Tibial nerve (tissue), 4 donors: ENCODE measurements at regions not wholly inside any gene's neighbourhood (a gene's known extent, or its start where the extent isn't known, plus 50 kb on each side); places are given as distances from the start of the nearest gene placed in this dataset.

Experiments used
- DNase-seq, 2 donors: peaks; one replicate each; pipeline ENCODE4 v3.0.0-alpha.2; 2019; ENCODE audit warnings: low spot score in 2 of 2
- H3K27ac ChIP-seq, 4 donors: fragments of 200-600 bp; sonication (generic) in 3 of 4; one replicate each; pipeline ENCODE4 v1.5.1; 2017 to 2019; ENCODE audit warnings: mild to moderate bottlenecking in 1 of 4
- H3K27me3 ChIP-seq, 2 donors: fragments of 200-600 bp; sonication (generic) in 1 of 2; one replicate each; pipeline versions ENCODE4 v1.5.1 to v1.6.0; 2017 to 2019
- H3K36me3 ChIP-seq, 3 donors: fragments of 200-600 bp; sonication (generic); one replicate each; pipeline ENCODE4 v1.5.1; 2018 to 2019
- H3K4me1 ChIP-seq, 4 donors: fragments of 200-600 bp; sonication (generic) in 3 of 4; one replicate each; pipeline ENCODE4 v1.5.1; 2017 to 2019
- H3K4me3 ChIP-seq, 4 donors: fragments of 200-600 bp; sonication (generic) in 3 of 4; one replicate each; pipeline ENCODE4 v1.5.1; 2017 to 2019; ENCODE audit warnings: mild to moderate bottlenecking in 1 of 4, moderate library complexity in 1 of 4
- H3K9me3 ChIP-seq, 4 donors: fragments of 200-600 bp; sonication (generic) in 3 of 4; one replicate each; pipeline ENCODE4 v1.5.1; 2017 to 2019
- EP300 ChIP-seq, 2 donors: sonication (generic); formaldehyde crosslinking; IDR thresholded peaks; one replicate each; pipeline ENCODE4 v1.6.1; 2017; ENCODE audit warnings: antibody characterized with exemption in 2 of 2, mild to moderate bottlenecking in 1 of 2
- POLR2A ChIP-seq, 2 donors: fragments of 450-650 bp; IDR thresholded peaks; one replicate each; pipeline ENCODE4 v1.6.1; 2017; ENCODE audit warnings: antibody characterized with exemption in 2 of 2, mild to moderate bottlenecking in 2 of 2, moderate library complexity in 2 of 2
- WGBS, 2 donors: methylation state at CpG; one replicate each; pipeline ENCODE4 v1.1.5; 2018; 5-methylcytosine and 5-hydroxymethylcytosine counted together
- TF ChIP-seq, protein P1 (sequence below), 5 experiments: fragments of 200-600 bp in 3 of 5; fragments of 450-650 bp in 2 of 5; sonication (generic) in 3 of 5; IDR thresholded peaks; one replicate each; pipeline ENCODE4 v1.5.1; 2016 to 2019; ENCODE audit warnings: antibody characterized with exemption in 5 of 5, mild to moderate bottlenecking in 3 of 5, moderate library complexity in 2 of 5

DNA sequence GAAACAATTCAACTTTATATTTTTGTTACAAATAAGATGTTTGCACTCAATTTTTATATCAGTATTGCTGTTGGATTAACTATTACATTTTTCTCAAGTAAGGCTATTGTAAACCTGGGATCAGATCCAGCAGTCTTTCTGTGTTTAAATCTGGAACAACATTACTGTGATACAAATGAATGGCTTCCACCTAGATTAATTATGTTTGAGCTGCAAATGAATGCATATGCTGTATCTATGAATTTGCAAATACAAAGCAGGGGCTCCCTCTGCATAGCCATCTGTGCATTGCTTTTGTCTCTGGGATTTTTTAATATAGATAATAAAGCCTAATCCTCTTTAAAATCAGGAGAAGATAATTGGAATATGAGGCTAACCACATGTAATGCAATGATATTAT, 69.8 kb upstream of the NEIL3 start:
- DNase-seq = no peak
- H3K27ac ChIP-seq = no peak overlapping the region
- no peaks in the 10 kb centered on the region for H3K27me3 ChIP-seq
- no peak overlapping the region for H3K4me3 ChIP-seq
- no peak for TF ChIP-seq POLR2A (IDR thresholded peaks at IDR 0.05)
- no peak for TF ChIP-seq EP300 (IDR thresholded peaks at IDR 0.05)
- TF ChIP-seq, protein P1, sequence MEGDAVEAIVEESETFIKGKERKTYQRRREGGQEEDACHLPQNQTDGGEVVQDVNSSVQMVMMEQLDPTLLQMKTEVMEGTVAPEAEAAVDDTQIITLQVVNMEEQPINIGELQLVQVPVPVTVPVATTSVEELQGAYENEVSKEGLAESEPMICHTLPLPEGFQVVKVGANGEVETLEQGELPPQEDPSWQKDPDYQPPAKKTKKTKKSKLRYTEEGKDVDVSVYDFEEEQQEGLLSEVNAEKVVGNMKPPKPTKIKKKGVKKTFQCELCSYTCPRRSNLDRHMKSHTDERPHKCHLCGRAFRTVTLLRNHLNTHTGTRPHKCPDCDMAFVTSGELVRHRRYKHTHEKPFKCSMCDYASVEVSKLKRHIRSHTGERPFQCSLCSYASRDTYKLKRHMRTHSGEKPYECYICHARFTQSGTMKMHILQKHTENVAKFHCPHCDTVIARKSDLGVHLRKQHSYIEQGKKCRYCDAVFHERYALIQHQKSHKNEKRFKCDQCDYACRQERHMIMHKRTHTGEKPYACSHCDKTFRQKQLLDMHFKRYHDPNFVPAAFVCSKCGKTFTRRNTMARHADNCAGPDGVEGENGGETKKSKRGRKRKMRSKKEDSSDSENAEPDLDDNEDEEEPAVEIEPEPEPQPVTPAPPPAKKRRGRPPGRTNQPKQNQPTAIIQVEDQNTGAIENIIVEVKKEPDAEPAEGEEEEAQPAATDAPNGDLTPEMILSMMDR (IDR thresholded peaks at IDR 0.05) = no peak
- no peaks in the 10 kb centered on the region for H3K36me3 ChIP-seq
- H3K9me3 ChIP-seq = no peaks in the 10 kb centered on the region
- H3K4me1 ChIP-seq = no peaks in the 10 kb centered on the region

- no peaks in the 10 kb centered on the region for H3K9me3 ChIP-seq
- H3K27me3 ChIP-seq = no peaks in the 10 kb centered on the region
- 66 to 75% methylated on average over 7 of the region's 7 CpGs for WGBS, 2 donors
- no peak for TF ChIP-seq EP300 (IDR thresholded peaks at IDR 0.05)
- TF ChIP-seq, protein P1 (IDR thresholded peaks at IDR 0.05) = no peak
- TF ChIP-seq POLR2A (IDR thresholded peaks at IDR 0.05) = no peak
- H3K27ac ChIP-seq = no peak overlapping the region
- no peak for DNase-seq
- H3K4me3 ChIP-seq = no peak overlapping the region
- H3K4me1 ChIP-seq = peaks cover 0 to 3% (median 0%) of the 10 kb centered on the region in 4 donors
- no peaks in the 10 kb centered on the region for H3K36me3 ChIP-seq
Observed at GRCh38 chr4:177242651-177243286, 66.9 kb upstream of the NEIL3 start.

DNA sequence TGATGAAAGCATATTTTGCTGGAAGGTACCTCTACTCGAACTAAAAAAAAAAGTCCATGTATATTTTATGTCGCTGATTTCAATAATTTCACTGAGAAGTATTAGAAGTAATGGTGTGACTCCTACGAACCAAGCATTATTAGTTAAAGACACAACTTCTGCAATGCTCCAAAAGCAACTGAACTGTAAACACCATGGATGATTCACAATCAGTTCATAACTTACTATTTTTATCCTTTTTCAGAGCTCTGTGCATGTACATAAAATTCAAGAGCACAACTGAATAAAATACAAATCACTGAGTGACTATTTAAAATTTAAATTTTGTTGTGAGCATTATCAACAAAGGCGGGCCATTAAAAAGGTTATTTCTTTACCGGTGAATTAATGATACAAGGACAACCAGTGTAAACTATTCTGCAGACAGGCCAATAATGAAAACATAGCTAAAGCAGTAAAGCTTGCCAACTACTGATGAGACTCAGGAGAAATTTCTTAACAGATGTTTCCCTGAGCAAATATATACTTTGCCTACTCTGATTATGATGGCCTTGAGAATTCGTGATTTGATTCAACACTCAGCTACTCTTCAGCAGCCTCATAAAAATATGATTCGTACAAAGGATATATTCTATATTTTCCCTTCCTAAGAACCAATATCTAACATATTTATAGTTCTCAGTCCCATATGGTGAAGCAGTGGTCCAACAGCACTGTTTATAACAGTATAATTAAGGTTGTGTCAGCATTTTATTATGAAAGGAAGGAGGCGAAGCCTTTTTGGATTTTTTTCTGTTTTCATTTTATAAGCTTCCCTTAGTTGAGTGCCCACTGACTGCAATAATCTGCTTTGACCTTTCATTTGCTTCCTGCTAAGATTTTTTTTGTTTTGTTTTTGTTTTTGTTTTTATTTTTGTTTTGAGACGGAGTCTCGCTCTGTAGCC, 62.8 kb upstream of the NEIL3 start:
- Histone ChIP-seq H3K36me3 (no peaks in the 10 kb centered on the region), H3K27me3 (no peaks in the 10 kb centered on the region), H3K27ac (no peak overlapping the region), H3K9me3 (no peaks in the 10 kb centered on the region), H3K4me3 (no peak overlapping the region), H3K4me1 (peaks cover 0 to 3% (median 0%) of the 10 kb centered on the region in 4 donors)
- TF ChIP-seq EP300 (IDR thresholded peaks at IDR 0.05) (no peak), POLR2A (IDR thresholded peaks at IDR 0.05) (no peak)
- TF ChIP-seq, protein P1 (IDR thresholded peaks at IDR 0.05) = no peak
- DNase-seq = no peak
- 58 to 63% methylated on average over 10 of the region's 10 CpGs for WGBS, 2 donors

DNA sequence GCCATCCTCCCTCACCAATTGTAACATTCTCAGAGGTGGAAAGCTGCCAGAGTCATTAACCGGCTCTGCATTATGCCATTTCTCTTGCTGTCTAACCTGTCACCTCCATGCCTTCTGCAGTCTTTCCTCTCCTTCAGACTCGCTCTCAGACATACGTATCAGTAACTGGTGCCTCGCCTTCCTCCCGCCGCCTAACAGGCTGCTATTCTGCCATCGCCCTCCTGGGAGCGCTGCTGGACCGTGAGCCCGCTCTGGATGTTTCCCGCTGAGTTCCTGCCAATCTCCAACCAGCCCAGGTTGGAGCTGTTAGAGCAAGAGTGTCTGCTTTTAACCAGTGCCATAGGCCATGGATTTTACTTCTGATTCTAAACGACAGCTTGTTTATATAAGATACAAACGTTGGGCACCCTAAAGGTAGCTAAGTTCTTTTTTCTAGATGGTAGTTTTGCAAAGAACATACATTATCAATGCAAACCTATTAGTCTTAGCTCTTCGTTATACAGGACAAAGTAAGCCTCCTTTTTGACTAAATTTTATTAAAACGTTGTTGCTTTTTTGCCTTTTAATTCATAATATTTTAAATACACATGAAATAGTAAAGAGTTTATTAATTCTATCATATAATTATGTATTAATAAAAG, 59.5 kb upstream of the NEIL3 start:
- 17 to 24% methylated on average over 15 of the region's 15 CpGs for WGBS, 2 donors
- Histone ChIP-seq H3K27me3 (no peaks in the 10 kb centered on the region), H3K4me1 (peaks cover 0 to 3% (median 0%) of the 10 kb centered on the region in 4 donors), H3K36me3 (no peaks in the 10 kb centered on the region), H3K27ac (no peak overlapping the region), H3K4me3 (no peak overlapping the region), H3K9me3 (no peaks in the 10 kb centered on the region)
- DNase-seq = peak; percentile 20 to 38
- TF ChIP-seq POLR2A (IDR thresholded peaks at IDR 0.05) = no peak
- no peak for TF ChIP-seq EP300 (IDR thresholded peaks at IDR 0.05)
- TF ChIP-seq, protein P1 (IDR thresholded peaks at IDR 0.05) = peak; percentile 61 to 78 (median 64)
